Glutamatergic neuron (in vitro differentiated cells): ENCODE measurements at regions not wholly inside any gene's neighbourhood (a gene's known extent, or its start where the extent isn't known, plus 50 kb on each side); places are given as distances from the start of the nearest gene placed in this dataset.
"Not testable (repeated sequence)": the region's sequence is repeated elsewhere in the genome, so short reads cannot be mapped to it uniquely, and the experiment has no call there.

Source experiments
- DNase-seq: peaks from one replicate; pipeline ENCODE4 v3.0.0; 2022
- H3K27ac Mint-ChIP-seq: one replicate; pipeline ENCODE4 v1.8.0; 2020; ENCODE audit warnings: mild to moderate bottlenecking, mixed read lengths, inconsistent platforms; ENCODE audit not compliant: unreplicated experiment
- H3K27me3 Mint-ChIP-seq: one replicate; pipeline ENCODE4 v1.8.0; 2020; ENCODE audit warnings: mild to moderate bottlenecking, moderate library complexity, mixed read lengths, inconsistent platforms; ENCODE audit not compliant: unreplicated experiment
- H3K36me3 Mint-ChIP-seq: one replicate; pipeline ENCODE4 v1.8.0; 2020; ENCODE audit warnings: mild to moderate bottlenecking, mixed read lengths, inconsistent platforms; ENCODE audit not compliant: unreplicated experiment
- H3K4me1 Mint-ChIP-seq: one replicate; pipeline ENCODE4 v1.8.0; 2020; ENCODE audit warnings: mild to moderate bottlenecking, low read depth, mixed read lengths, inconsistent platforms; ENCODE audit not compliant: unreplicated experiment
- H3K4me3 Mint-ChIP-seq: one replicate; pipeline ENCODE4 v1.8.0; 2020; ENCODE audit warnings: mild to moderate bottlenecking, mixed read lengths, inconsistent platforms; ENCODE audit not compliant: unreplicated experiment
- H3K9me3 Mint-ChIP-seq: one replicate; pipeline ENCODE4 v1.8.0; 2020; ENCODE audit warnings: mild to moderate bottlenecking, moderate library complexity, mixed read lengths, inconsistent platforms; ENCODE audit not compliant: unreplicated experiment
- CTCF ChIP-seq: fragments of 200-600 bp; sonication (generic); IDR thresholded peaks from one replicate; pipeline ENCODE4 v1.5.0; 2021; ENCODE audit not compliant: partially characterized antibody, unreplicated experiment

- Mint-ChIP-seq H3K27ac (no peak overlapping the region), H3K27me3 (peaks cover 3% of the 10 kb centered on the region), H3K4me1 (no peaks in the 10 kb centered on the region), H3K9me3 (peaks cover 3% of the 10 kb centered on the region), H3K4me3 (no peak overlapping the region), H3K36me3 (no peaks in the 10 kb centered on the region)
- no peak for DNase-seq
- no peak for TF ChIP-seq CTCF
Measured at GRCh38 chr1:99553301-99553700, 92.6 kb upstream of the PALMD start.

GRCh38 chr1:99553819-99554218 lies 92.1 kb upstream of the PALMD start:
- not testable (repeated sequence) for DNase-seq, H3K27ac Mint-ChIP-seq, H3K4me1 Mint-ChIP-seq, H3K36me3 Mint-ChIP-seq, H3K9me3 Mint-ChIP-seq, H3K27me3 Mint-ChIP-seq, H3K4me3 Mint-ChIP-seq

GRCh38 chr1:99554727-99555126 lies 91.2 kb upstream of the PALMD start:
- H3K4me1 Mint-ChIP-seq, result no peaks in the 10 kb centered on the region

GRCh38 chr1:99557546-99558202 lies 88.2 kb upstream of the PALMD start:
- Mint-ChIP-seq H3K36me3 (no peaks in the 10 kb centered on the region), H3K4me3 (no peak overlapping the region), H3K9me3 (no peaks in the 10 kb centered on the region), H3K27ac (no peak overlapping the region), H3K4me1 (no peaks in the 10 kb centered on the region), H3K27me3 (peaks cover 5% of the 10 kb centered on the region)
- no peak for DNase-seq
- TF ChIP-seq CTCF, result no peak

More at GRCh38 chr1:99554727-99555126, 91.2 kb upstream of the PALMD start:
- TF ChIP-seq CTCF, result no peak
- DNase-seq, result no peak
- Mint-ChIP-seq H3K4me3 (no peak overlapping the region), H3K27me3 (peaks cover 3% of the 10 kb centered on the region), H3K9me3 (peaks cover 3% of the 10 kb centered on the region), H3K27ac (no peak overlapping the region), H3K36me3 (no peaks in the 10 kb centered on the region)

- no peak for TF ChIP-seq CTCF
- Mint-ChIP-seq H3K9me3 (no peaks in the 10 kb centered on the region), H3K4me1 (no peaks in the 10 kb centered on the region), H3K36me3 (no peaks in the 10 kb centered on the region), H3K4me3 (no peak overlapping the region), H3K27me3 (peaks cover 5% of the 10 kb centered on the region), H3K27ac (no peak overlapping the region)
- DNase-seq, result no peak
Measured at GRCh38 chr1:99559166-99559565, 86.7 kb upstream of the PALMD start.
